ENCODE measurements at regions not wholly inside any gene's neighbourhood (a gene's known extent, or its start where the extent isn't known, plus 50 kb on each side); places are given as distances from the start of the nearest gene placed in this dataset.
"Not testable (repeated sequence)": the region's sequence is repeated elsewhere in the genome, so short reads cannot be mapped to it uniquely, and the experiment has no call there.

GRCh38 chr7:54947266-54947665 lies 71.6 kb upstream of the EGFR start:
- Histone ChIP-seq H3K9me3 (ENCODE audit: control insufficient read depth, low read length) (no peaks in the 10 kb centered on the region), H3K4me3 (ENCODE audit: low read length in 2 of 2) (no peak overlapping the region), H3K4me1 (ENCODE audit: control insufficient read depth in 1 of 2, insufficient read depth in 2 of 2, low read length in 2 of 2) (no peaks in the 10 kb centered on the region), H3K27ac (ENCODE audit: low read depth in 1 of 2, low read length in 2 of 2) (no peak overlapping the region), H3K27me3 (ENCODE audit: control insufficient read depth in 1 of 2, insufficient read depth in 2 of 2, low read length in 1 of 2) (no peaks in the 10 kb centered on the region), H3K36me3 (ENCODE audit: control insufficient read depth in 1 of 2, insufficient read depth in 2 of 2, low read length in 1 of 2) (no peaks in the 10 kb centered on the region)
- DNase-seq: no peak
- ATAC-seq (ENCODE audit: low FRiP score): no peak
- WGBS, 2 donors: 82 to 89% methylated on average over 4 of the region's 4 CpGs
- intact Hi-C loops (cut with DNase I): no loop called here

- DNase-seq; H3K4me3 ChIP-seq (ENCODE audit: low read length in 2 of 2); H3K9me3 ChIP-seq (ENCODE audit: control insufficient read depth, low read length); ATAC-seq (ENCODE audit: low FRiP score); intact Hi-C loops (cut with DNase I); H3K27ac ChIP-seq (ENCODE audit: low read depth in 1 of 2, low read length in 2 of 2); H3K36me3 ChIP-seq (ENCODE audit: control insufficient read depth in 1 of 2, insufficient read depth in 2 of 2, low read length in 1 of 2); H3K4me1 ChIP-seq (ENCODE audit: control insufficient read depth in 1 of 2, insufficient read depth in 2 of 2, low read length in 2 of 2); H3K27me3 ChIP-seq (ENCODE audit: control insufficient read depth in 1 of 2, insufficient read depth in 2 of 2, low read length in 1 of 2): not testable (repeated sequence)
- WGBS, 2 donors: 97 to 100% methylated on average over 1 of the region's 1 CpG
These were observed 69.3 kb upstream of the EGFR start for GRCh38 chr7:54949514-54949913.

- Histone ChIP-seq H3K9me3 (ENCODE audit: control insufficient read depth, low read length) (no peaks in the 10 kb centered on the region), H3K4me3 (ENCODE audit: low read length in 2 of 2) (no peak overlapping the region), H3K4me1 (ENCODE audit: control insufficient read depth in 1 of 2, insufficient read depth in 2 of 2, low read length in 2 of 2) (peaks cover 0 to 5% of the 10 kb centered on the region in 2 donors), H3K27ac (ENCODE audit: low read depth in 1 of 2, low read length in 2 of 2) (no peak overlapping the region), H3K36me3 (ENCODE audit: control insufficient read depth in 1 of 2, insufficient read depth in 2 of 2, low read length in 1 of 2) (no peaks in the 10 kb centered on the region), H3K27me3 (ENCODE audit: control insufficient read depth in 1 of 2, insufficient read depth in 2 of 2, low read length in 1 of 2) (no peaks in the 10 kb centered on the region)
- DNase-seq (no peak), ATAC-seq (ENCODE audit: low FRiP score) (no peak)
- intact Hi-C loops (cut with DNase I): no loop called here
- WGBS, 2 donors: 47 to 48% methylated on average over 2 of the region's 2 CpGs
These were observed 63.5 kb upstream of the EGFR start for GRCh38 chr7:54955296-54955695.

- no peaks in the 10 kb centered on the region for H3K9me3 ChIP-seq (ENCODE audit: control insufficient read depth, low read length)
- no peak overlapping the region for H3K4me3 ChIP-seq (ENCODE audit: low read length in 2 of 2)
- intact Hi-C loops (cut with DNase I): no loop called here
- WGBS, 2 donors: 56 to 63% methylated on average over 8 of the region's 8 CpGs
- H3K4me1 ChIP-seq (ENCODE audit: control insufficient read depth in 1 of 2, insufficient read depth in 2 of 2, low read length in 2 of 2): peaks cover 0 to 5% of the 10 kb centered on the region in 2 donors
- H3K27ac ChIP-seq (ENCODE audit: low read depth in 1 of 2, low read length in 2 of 2): no peak overlapping the region
- ATAC-seq (ENCODE audit: low FRiP score) (no peak), DNase-seq (no peak)
- H3K36me3 ChIP-seq (ENCODE audit: control insufficient read depth in 1 of 2, insufficient read depth in 2 of 2, low read length in 1 of 2): no peaks in the 10 kb centered on the region
- H3K27me3 ChIP-seq (ENCODE audit: control insufficient read depth in 1 of 2, insufficient read depth in 2 of 2, low read length in 1 of 2): no peaks in the 10 kb centered on the region
These were observed 63.0 kb upstream of the EGFR start for GRCh38 chr7:54955696-54956420.

GRCh38 chr7:54956865-54957264 lies 62.0 kb upstream of the EGFR start:
- ATAC-seq (ENCODE audit: low FRiP score) (no peak), DNase-seq (no peak)
- H3K36me3 ChIP-seq (ENCODE audit: control insufficient read depth in 1 of 2, insufficient read depth in 2 of 2, low read length in 1 of 2): no peaks in the 10 kb centered on the region
- H3K4me1 ChIP-seq (ENCODE audit: control insufficient read depth in 1 of 2, insufficient read depth in 2 of 2, low read length in 2 of 2): peaks cover 0 to 5% of the 10 kb centered on the region in 2 donors
- 93 to 95% methylated on average over 13 of the region's 13 CpGs for WGBS, 2 donors
- intact Hi-C loops (cut with DNase I): no loop called here
- no peaks in the 10 kb centered on the region for H3K9me3 ChIP-seq (ENCODE audit: control insufficient read depth, low read length)
- no peaks in the 10 kb centered on the region for H3K27me3 ChIP-seq (ENCODE audit: control insufficient read depth in 1 of 2, insufficient read depth in 2 of 2, low read length in 1 of 2)
- no peak overlapping the region for H3K4me3 ChIP-seq (ENCODE audit: low read length in 2 of 2)
- no peak overlapping the region for H3K27ac ChIP-seq (ENCODE audit: low read depth in 1 of 2, low read length in 2 of 2)

GRCh38 chr7:54960517-54960916 lies 58.3 kb upstream of the EGFR start:
- H3K4me1 ChIP-seq (ENCODE audit: control insufficient read depth in 1 of 2, insufficient read depth in 2 of 2, low read length in 2 of 2): peaks cover 0 to 4% of the 10 kb centered on the region in 2 donors
- no peak overlapping the region for H3K4me3 ChIP-seq (ENCODE audit: low read length in 2 of 2)
- no peaks in the 10 kb centered on the region for H3K36me3 ChIP-seq (ENCODE audit: control insufficient read depth in 1 of 2, insufficient read depth in 2 of 2, low read length in 1 of 2)
- 84 to 91% methylated on average over 3 of the region's 3 CpGs for WGBS, 2 donors
- no peaks in the 10 kb centered on the region for H3K9me3 ChIP-seq (ENCODE audit: control insufficient read depth, low read length)
- ATAC-seq (ENCODE audit: low FRiP score) (no peak), DNase-seq (no peak)
- no peak overlapping the region for H3K27ac ChIP-seq (ENCODE audit: low read depth in 1 of 2, low read length in 2 of 2)
- H3K27me3 ChIP-seq (ENCODE audit: control insufficient read depth in 1 of 2, insufficient read depth in 2 of 2, low read length in 1 of 2): no peaks in the 10 kb centered on the region
- intact Hi-C loops (cut with DNase I): no loop called here

GRCh38 chr7:54961391-54961790 lies 57.4 kb upstream of the EGFR start:
- ATAC-seq (ENCODE audit: low FRiP score) (no peak), DNase-seq (no peak)
- H3K4me3 ChIP-seq (ENCODE audit: low read length in 2 of 2): no peak overlapping the region
- H3K4me1 ChIP-seq (ENCODE audit: control insufficient read depth in 1 of 2, insufficient read depth in 2 of 2, low read length in 2 of 2): no peaks in the 10 kb centered on the region
- H3K27me3 ChIP-seq (ENCODE audit: control insufficient read depth in 1 of 2, insufficient read depth in 2 of 2, low read length in 1 of 2): no peaks in the 10 kb centered on the region
- intact Hi-C loops (cut with DNase I): no loop called here
- no peaks in the 10 kb centered on the region for H3K9me3 ChIP-seq (ENCODE audit: control insufficient read depth, low read length)
- WGBS, 2 donors: 63 to 67% methylated on average over 6 of the region's 6 CpGs
- H3K36me3 ChIP-seq (ENCODE audit: control insufficient read depth in 1 of 2, insufficient read depth in 2 of 2, low read length in 1 of 2): no peaks in the 10 kb centered on the region
- H3K27ac ChIP-seq (ENCODE audit: low read depth in 1 of 2, low read length in 2 of 2): no peak overlapping the region

GRCh38 chr7:54963155-54963554 lies 55.7 kb upstream of the EGFR start:
- no peaks in the 10 kb centered on the region for H3K4me1 ChIP-seq (ENCODE audit: control insufficient read depth in 1 of 2, insufficient read depth in 2 of 2, low read length in 2 of 2)
- DNase-seq: no peak
- intact Hi-C loops (cut with DNase I): no loop called here
- no peaks in the 10 kb centered on the region for H3K9me3 ChIP-seq (ENCODE audit: control insufficient read depth, low read length)
- no peak overlapping the region for H3K27ac ChIP-seq (ENCODE audit: low read depth in 1 of 2, low read length in 2 of 2)
- WGBS, 2 donors: 14 to 20% methylated on average over 1 of the region's 1 CpG
- H3K36me3 ChIP-seq (ENCODE audit: control insufficient read depth in 1 of 2, insufficient read depth in 2 of 2, low read length in 1 of 2): no peaks in the 10 kb centered on the region
- ATAC-seq (ENCODE audit: low FRiP score): no peak
- no peak overlapping the region for H3K4me3 ChIP-seq (ENCODE audit: low read length in 2 of 2)
- no peaks in the 10 kb centered on the region for H3K27me3 ChIP-seq (ENCODE audit: control insufficient read depth in 1 of 2, insufficient read depth in 2 of 2, low read length in 1 of 2)

GRCh38 chr7:54964136-54964535 lies 54.7 kb upstream of the EGFR start:
- Histone ChIP-seq H3K4me3 (ENCODE audit: low read length in 2 of 2) (no peak overlapping the region), H3K4me1 (ENCODE audit: control insufficient read depth in 1 of 2, insufficient read depth in 2 of 2, low read length in 2 of 2) (no peaks in the 10 kb centered on the region), H3K27ac (ENCODE audit: low read depth in 1 of 2, low read length in 2 of 2) (no peak overlapping the region), H3K9me3 (ENCODE audit: control insufficient read depth, low read length) (no peaks in the 10 kb centered on the region), H3K36me3 (ENCODE audit: control insufficient read depth in 1 of 2, insufficient read depth in 2 of 2, low read length in 1 of 2) (no peaks in the 10 kb centered on the region), H3K27me3 (ENCODE audit: control insufficient read depth in 1 of 2, insufficient read depth in 2 of 2, low read length in 1 of 2) (no peaks in the 10 kb centered on the region)
- 93 to 98% methylated on average over 1 of the region's 1 CpG for WGBS, 2 donors
- intact Hi-C loops (cut with DNase I): no loop called here
- no peak for DNase-seq
- no peak for ATAC-seq (ENCODE audit: low FRiP score)
